ENCODE measurements at regions not wholly inside any gene's neighbourhood (a gene's known extent, or its start where the extent isn't known, plus 50 kb on each side); places are given as distances from the start of the nearest gene placed in this dataset.

GRCh38 chr9:79341561-79341960 is 230.2 kb upstream of the TLE4 start:
- Histone ChIP-seq H3K36me3 (no peaks in the 10 kb centered on the region), H3K27ac (no peak overlapping the region), H3K4me1 (ENCODE audit: insufficient read depth) (no peaks in the 10 kb centered on the region), H3K4me3 (no peak overlapping the region), H3K9me3 (no peaks in the 10 kb centered on the region), H3K27me3 (no peaks in the 10 kb centered on the region)
- WGBS, 3 donors: 90 to 95% (median 93%) methylated on average over 6 of the region's 6 CpGs
- no peak for DNase-seq
- no peak for TF ChIP-seq POLR2A (IDR thresholded peaks at IDR 0.05)
- TF ChIP-seq EP300 (IDR thresholded peaks at IDR 0.05): no peak
- no peak for TF ChIP-seq CTCF (IDR thresholded peaks at IDR 0.05)
- intact Hi-C loops (cut with DNase I): no loop called here

GRCh38 chr9:79346350-79347020 is 225.3 kb upstream of the TLE4 start:
- H3K4me1 ChIP-seq (ENCODE audit: insufficient read depth): no peaks in the 10 kb centered on the region
- no peaks in the 10 kb centered on the region for H3K36me3 ChIP-seq
- WGBS, 3 donors: 0 to 2% (median 2%) methylated on average over 3 of the region's 3 CpGs
- TF ChIP-seq POLR2A (IDR thresholded peaks at IDR 0.05) (no peak), EP300 (IDR thresholded peaks at IDR 0.05) (no peak), CTCF (IDR thresholded peaks at IDR 0.05) (no peak)
- H3K27ac ChIP-seq: no peak overlapping the region
- intact Hi-C loops (cut with DNase I): no loop called here
- DNase-seq: no peak
- H3K4me3 ChIP-seq: no peak overlapping the region
- H3K27me3 ChIP-seq: no peaks in the 10 kb centered on the region
- H3K9me3 ChIP-seq: no peaks in the 10 kb centered on the region

- Histone ChIP-seq H3K4me1 (ENCODE audit: insufficient read depth) (no peaks in the 10 kb centered on the region), H3K36me3 (no peaks in the 10 kb centered on the region), H3K9me3 (no peaks in the 10 kb centered on the region), H3K4me3 (no peak overlapping the region), H3K27me3 (no peaks in the 10 kb centered on the region), H3K27ac (no peak overlapping the region)
- TF ChIP-seq EP300 (IDR thresholded peaks at IDR 0.05) (no peak), POLR2A (IDR thresholded peaks at IDR 0.05) (no peak), CTCF (IDR thresholded peaks at IDR 0.05) (no peak)
- DNase-seq: no peak
- WGBS, 3 donors: 70 to 80% (median 77%) methylated on average over 3 of the region's 3 CpGs
- intact Hi-C loops (cut with DNase I): no loop called here
These were observed 219.4 kb upstream of the TLE4 start for GRCh38 chr9:79352322-79352721.

- DNase-seq: no peak
- H3K9me3 ChIP-seq: no peaks in the 10 kb centered on the region
- no peaks in the 10 kb centered on the region for H3K4me1 ChIP-seq (ENCODE audit: insufficient read depth)
- no peaks in the 10 kb centered on the region for H3K36me3 ChIP-seq
- intact Hi-C loops (cut with DNase I): no loop called here
- no peak overlapping the region for H3K4me3 ChIP-seq
- H3K27me3 ChIP-seq: no peaks in the 10 kb centered on the region
- TF ChIP-seq CTCF (IDR thresholded peaks at IDR 0.05) (no peak), EP300 (IDR thresholded peaks at IDR 0.05) (no peak), POLR2A (IDR thresholded peaks at IDR 0.05) (no peak)
- no peak overlapping the region for H3K27ac ChIP-seq
- WGBS, 3 donors: 61 to 67% (median 61%) methylated on average over 2 of the region's 2 CpGs
These were observed 217.8 kb upstream of the TLE4 start for GRCh38 chr9:79353856-79354520.

Data from ovary (tissue), 7 donors.